ENCODE measurements at regions not wholly inside any gene's neighbourhood (a gene's known extent, or its start where the extent isn't known, plus 50 kb on each side); places are given as distances from the start of the nearest gene placed in this dataset.
A peak's percentile ranks its signal among the peaks of the same experiment; 100 is the strongest.

DNA sequence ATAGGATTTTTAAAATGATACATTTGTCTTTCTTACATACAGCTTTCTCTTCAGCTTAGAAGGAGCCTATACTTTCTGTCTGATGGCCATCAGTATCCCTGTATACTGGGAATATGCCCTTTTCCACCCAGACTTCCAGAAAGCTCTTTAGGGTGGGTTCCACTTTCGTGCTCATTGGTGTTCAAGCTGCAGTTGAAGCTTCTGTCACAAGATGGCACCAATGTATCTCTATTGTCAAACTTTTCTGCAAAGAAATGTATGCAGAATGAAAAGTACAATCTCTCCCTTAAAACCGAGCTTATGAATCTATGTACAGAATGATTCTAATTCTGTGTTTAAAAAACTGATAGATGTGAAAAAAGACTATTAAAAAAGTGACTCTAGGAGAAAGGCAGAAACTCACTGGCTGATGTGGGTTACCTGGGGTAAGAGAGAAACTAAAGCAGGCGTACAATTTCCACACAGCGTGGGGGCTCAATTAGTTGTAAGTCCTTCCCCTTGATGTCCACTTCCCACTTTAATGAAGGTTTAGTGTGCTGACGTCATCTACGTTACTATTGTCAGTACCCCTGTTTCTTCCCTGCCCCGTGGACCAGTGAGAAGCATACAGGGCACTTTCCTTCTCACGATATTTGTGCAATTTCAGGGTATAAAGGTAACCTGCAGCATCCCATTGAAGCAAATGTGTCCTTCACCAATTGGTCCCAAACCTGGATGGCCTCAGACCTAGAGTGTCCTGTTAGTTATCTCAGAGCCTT lies 57.3 kb upstream of the TCEAL2 start:
- peak; percentile 11 to 30 (median 23) for DNase-seq

DNA sequence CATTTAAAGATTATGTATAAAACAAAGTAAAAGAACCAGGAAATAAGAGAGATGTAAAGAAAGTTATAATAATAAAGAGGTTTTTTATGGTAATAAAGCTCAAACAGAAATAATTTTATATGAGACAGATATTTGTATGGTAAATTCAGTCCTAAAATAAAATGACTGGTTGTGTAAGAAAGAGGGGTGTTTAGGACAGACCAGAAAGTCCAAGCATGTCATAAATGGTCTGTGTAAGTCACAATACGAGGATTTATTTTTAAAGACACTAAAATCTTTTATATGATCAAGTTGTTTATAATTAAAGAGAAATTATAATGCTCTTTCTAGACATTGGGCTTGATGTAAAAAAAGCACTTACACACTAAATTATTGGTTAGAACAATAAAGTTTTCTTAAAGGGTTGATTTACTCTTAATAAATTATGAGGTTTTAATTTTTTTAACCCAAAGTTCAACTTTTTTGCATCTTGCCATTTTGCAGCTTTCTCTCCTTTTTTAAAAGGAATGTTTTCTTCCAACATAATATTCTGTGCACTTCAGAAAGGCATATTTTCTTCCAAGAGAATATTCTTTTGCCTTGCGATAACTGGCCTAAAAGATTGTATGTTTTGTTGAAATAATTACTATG lies 61.9 kb upstream of the TCEAL2 start:
- DNase-seq, result no peak

DNA sequence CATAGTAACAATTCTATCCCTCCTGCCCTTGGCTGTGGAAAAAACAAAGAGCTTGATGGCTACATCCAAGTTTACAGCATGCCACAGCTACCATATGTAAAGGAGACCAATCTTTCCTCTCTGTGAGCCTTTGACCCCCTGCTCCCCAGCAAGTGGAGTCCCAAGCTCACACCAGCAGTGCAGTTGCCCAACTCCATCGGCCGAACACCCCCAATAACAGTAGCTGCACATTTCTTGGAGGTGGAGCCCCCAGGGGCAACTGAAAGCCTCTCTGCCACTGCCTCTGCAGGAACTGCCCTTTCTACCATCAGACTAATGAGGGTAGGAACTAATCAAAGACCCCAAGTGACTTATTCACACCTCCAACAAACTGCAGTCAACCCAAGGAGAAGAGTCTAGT lies 81.0 kb upstream of the TCEAL2 start:
- DNase-seq, result no peak

DNA sequence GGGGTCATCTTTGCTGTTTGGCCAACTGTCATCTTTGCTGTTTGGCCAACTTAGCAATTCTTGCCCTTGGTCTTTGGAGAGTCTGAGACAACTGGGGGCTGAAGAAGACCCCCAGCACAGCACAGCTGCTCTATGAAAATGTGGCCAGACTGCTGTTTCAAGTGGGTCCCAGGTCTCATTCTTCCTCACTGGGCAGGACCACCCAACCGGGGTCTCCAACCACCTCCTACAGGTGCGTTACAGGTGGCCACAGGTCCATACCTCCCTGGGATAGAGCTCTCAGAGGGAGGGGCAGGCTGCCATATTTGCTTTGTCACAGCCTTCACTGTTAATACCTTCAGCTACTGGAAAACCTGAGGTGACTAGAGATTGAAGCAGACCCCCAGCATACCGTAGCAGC lies 82.1 kb upstream of the TCEAL2 start:
- no peak for DNase-seq

DNA sequence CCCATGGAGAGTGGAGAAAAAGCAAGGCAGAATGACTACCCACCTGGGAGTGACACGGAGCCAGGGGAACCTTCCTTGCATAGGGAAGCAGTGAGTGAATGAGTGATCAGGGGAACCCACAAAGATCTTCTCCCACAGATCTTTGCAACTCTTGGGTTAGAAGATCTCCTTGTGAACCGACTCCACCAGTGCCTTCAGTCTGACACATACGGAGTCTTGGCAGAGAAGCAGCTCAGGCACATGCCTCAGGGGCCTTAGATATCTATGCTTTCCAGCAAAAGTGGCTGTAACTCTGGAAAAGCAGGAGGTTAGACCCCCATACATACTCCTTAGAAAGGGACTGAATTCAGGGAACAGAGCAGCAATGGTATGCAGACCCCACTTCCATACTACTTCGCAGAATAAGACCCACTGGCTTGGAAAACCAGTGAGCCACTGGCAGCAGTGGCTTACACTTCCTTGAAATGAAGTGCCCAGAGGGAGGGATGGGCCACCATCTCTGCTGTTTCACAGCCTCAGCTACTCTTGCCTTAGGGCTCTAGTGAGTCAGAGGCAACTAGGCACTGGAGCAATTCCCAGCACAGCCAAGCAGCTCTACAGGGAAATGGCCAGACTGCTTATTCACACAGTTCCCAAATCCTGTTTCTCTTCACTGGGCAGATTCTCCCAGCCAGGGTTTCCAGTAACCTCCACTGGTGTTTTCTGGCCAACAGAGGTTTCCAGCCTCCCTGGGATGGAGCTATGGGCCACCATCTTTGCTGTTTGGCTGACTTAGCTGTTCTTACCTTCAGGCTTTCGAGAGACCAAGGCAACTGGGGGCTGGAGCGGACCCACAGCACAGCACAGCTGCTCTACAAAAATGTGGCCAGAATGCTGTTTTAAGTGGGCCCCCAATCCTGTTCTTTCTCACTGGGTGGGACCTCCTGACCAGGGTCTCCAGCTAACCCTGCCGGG lies 82.8 kb upstream of the TCEAL2 start:
- no peak for DNase-seq

DNA sequence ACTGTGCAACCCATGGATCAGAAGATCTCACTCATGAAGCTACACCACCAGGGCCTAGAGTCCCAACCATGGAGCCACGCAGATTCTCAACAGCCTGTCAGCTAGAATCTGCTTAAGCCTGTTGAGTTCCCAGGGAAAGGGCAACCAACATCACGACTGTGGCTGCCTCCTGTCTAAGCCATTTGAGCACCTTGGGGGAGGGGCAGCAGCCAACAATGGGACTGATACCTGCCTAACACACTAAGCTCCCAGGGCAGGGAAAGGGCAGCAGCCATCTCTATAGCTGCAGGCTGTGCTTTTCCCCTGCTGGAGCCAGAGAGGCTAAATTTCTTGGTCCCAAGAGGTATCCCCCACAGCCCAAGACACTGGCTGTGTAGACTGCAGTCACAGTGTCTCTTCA lies 96.5 kb upstream of the TCEAL2 start:
- no peak for DNase-seq

DNA sequence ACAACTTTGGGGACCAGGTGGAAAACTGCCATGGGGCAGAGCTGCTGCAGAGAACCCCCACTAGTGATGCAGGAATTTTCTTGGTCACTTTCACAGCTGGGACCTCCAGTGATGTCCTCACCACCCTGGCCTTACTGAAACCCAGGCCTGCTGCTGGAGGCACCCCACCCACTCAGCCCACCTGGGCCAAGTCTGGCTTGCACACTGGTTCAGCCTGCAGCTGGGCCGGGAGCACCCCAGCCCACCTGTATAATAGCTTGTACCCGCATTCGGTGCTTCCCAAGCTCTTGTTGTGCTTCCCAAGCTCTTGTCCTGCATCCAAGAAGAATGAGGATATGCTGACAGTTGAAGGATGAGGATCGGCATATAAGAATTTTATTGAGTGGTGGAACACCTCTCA lies 86.4 kb upstream of the ZMAT1 start:
- no peak for DNase-seq

DNA sequence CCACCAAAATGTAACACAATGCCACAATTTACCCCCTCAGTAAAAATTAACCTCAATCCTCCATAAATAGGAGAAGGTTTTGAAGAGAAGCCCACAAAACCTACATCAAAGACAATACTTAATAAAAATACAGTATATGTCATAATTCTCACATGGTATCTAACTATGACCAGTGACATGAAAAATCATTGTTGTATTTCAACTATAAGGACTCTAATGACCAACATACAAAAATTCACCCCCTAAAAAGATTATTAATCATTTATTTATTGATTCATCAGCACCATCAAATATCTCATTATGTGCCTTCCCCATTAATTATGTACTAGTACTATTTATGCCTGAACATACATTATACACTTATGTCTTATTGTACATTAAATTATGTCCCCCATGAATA lies 77.1 kb upstream of the ZMAT1 start:
- no peak for DNase-seq

DNA sequence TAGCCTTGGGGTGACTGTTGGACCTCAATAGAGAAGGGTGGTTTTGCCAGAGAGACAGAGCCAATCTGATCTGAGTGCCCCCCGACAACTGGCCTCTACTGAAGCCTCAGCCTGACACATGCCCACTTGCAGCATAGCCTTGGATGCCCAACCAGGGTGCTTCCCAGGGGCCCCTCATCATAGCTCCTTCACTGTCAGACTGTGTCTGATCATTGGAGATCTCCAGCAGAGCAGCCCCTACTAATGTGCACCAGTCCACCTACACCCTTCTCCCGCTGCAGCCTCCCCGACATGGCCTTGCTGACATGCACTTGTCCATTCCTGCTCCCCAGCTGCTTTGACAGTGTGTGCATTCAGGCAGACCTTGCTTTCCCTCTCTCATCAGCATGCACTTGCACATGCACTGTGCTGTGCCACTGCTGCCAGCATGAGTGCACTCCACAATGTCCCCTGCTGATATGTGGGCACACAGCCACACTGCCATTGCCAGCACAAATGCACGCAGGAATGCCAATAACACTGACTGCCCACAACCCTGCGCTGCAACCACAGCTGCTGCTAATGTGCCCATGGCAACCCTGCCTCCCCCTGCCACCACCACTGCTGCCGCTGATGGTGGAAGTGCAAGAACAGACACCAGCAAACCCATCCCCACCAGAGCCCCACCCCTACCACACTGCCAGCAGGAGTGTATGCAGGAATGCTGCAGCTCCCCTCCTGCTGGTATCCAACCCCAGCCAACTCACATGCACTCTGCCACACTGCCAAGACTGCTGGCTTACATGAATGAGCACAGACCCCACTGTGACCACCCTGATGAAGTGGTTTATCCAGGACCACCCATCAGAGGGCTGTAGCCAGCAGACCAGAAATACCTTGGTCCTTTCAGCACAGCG lies 68.1 kb upstream of the ZMAT1 start:
- DNase-seq, result no peak

DNA sequence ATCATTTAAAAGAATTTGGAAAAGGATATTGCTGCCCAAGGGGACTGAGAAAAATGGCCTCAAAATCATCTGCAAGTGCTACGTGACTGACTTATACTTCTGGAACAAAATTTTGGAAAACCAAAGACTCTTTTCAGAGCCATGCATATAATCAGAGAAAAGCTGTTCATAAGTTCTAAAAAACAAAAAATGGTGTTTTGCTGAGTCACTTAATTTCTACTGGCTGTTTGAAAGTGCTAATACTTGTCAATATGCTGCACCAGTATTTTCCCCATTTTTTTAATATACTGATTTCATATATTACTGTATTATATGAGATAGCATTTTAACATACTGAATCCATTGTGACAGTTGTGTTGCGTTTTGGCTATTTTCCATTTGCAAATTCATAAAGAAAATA lies 61.5 kb upstream of the ZMAT1 start:
- DNase-seq, result no peak

DNA sequence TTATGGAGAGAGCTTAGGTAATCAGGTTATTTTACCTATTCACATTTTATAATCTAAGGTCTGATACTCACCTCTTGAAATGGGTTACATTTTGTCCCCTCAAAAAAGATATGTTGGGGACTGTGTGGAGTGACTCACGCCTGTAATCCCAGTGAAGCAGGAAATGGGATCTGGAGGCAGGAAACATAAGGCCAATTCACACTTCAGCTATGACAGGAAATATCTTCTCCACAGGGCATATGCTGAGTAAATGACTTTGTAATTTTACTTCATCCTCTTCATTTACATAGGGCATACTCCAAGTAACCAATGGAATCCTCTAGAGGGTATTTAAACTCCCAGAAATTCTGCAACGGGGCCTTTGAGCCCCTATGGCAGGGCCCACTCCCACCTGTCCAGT lies 54.8 kb upstream of the ZMAT1 start:
- no peak for DNase-seq
